GM12878 (cell line): ENCODE measurements at regions not wholly inside any gene's neighbourhood (a gene's known extent, or its start where the extent isn't known, plus 50 kb on each side); places are given as distances from the start of the nearest gene placed in this dataset.

Experiments used
- ATAC-seq: fragments of 200-7000 bp; cut with Tn5 transposase; 3 replicates; pipeline ENCODE4 v1.9.1; 2020; ENCODE audit warnings: mild to moderate bottlenecking, moderate library complexity
- BruUV-seq: library from RNA; stranded (reverse); fragments of 400-500 nt; replicated peaks from 2 replicates; lab custom pipeline; 2021; lab: Mats Ljungman, UMichigan
- CTCF ChIA-PET: fragments of 300-600 bp; sonication (Branson Sonifier 250); formaldehyde crosslinking; extraction: SDS; loops from one replicate; lab custom pipeline; 2021; ENCODE audit warnings: inconsistent platforms; lab: Yijun Ruan, JAX
- POLR2A ChIA-PET: fragments of 350-600 bp; formaldehyde crosslinking; extraction: SDS; loops from one replicate; lab custom pipeline; 2021; ENCODE audit warnings: inconsistent platforms; lab: Charles Lee
- RAD21 ChIA-PET: fragments of 300-600 bp; sonication (Branson Sonifier 250); formaldehyde crosslinking; loops from one replicate; lab custom pipeline; 2023; ENCODE audit warnings: antibody characterized with exemption; ENCODE audit not compliant: unreplicated experiment; lab: Charles Lee
- SMC1A ChIA-PET: fragments of 300-600 bp; sonication (Branson Sonifier 250); formaldehyde crosslinking; loops from one replicate; lab custom pipeline; 2023; ENCODE audit not compliant: unreplicated experiment, uncharacterized antibody; lab: Charles Lee
- DNase-seq: peaks from one replicate; pipeline ENCODE4 v3.0.0-alpha.2; 2011; ENCODE audit warnings: low read depth, low spot score
- FAIRE-seq: peaks from 3 replicates; lab custom pipeline; 2011; peaks lifted over from hg19 to GRCh38; lab: Jason Lieb, UNC
- H2AFZ ChIP-seq: 2 replicates; pipeline ENCODE4 v1.6.0; 2011; ENCODE audit warnings: low read depth, low read length, control low read depth; ENCODE audit not compliant: control insufficient read depth
- H3K27ac ChIP-seq: 2 replicates; pipeline ENCODE4 v1.5.1; 2011; ENCODE audit warnings: control low read depth; ENCODE audit not compliant: control insufficient read depth, insufficient read depth
- H3K27me3 ChIP-seq, 2 experiments: replicated peaks in 1 of 2; 2 replicates each; pipeline versions ENCODE4 v1.6.0 to v1.6.1; 2011; ENCODE audit warnings: low read length in 1 of 2; ENCODE audit not compliant: control insufficient read depth in 2 of 2, insufficient read depth in 2 of 2
- H3K36me3 ChIP-seq, 2 experiments: 2 replicates each; pipeline ENCODE4 v1.5.1; 2011; ENCODE audit warnings: low read length in 1 of 2; ENCODE audit not compliant: control insufficient read depth in 2 of 2, insufficient read depth in 2 of 2
- H3K4me1 ChIP-seq: 2 replicates; pipeline ENCODE4 v1.6.1; 2011; ENCODE audit warnings: mild to moderate bottlenecking, low read length, moderate library complexity, mixed read lengths; ENCODE audit not compliant: control insufficient read depth, insufficient read depth
- H3K4me2 ChIP-seq: 2 replicates; pipeline ENCODE4 v1.6.0; 2011; ENCODE audit warnings: control low read depth; ENCODE audit not compliant: control insufficient read depth, insufficient read depth
- H3K4me3 ChIP-seq: fragments of 200-600 bp; sonication (generic); 2 replicates; pipeline ENCODE4 v1.5.1; 2016
- H3K79me2 ChIP-seq: 2 replicates; pipeline ENCODE4 v1.6.0; 2011; ENCODE audit warnings: low read length; ENCODE audit not compliant: control insufficient read depth, insufficient read depth
- H3K9ac ChIP-seq: 2 replicates; pipeline ENCODE4 v1.8.0; 2011; ENCODE audit warnings: low read length, control low read depth, mixed read lengths; ENCODE audit not compliant: control insufficient read depth, insufficient read depth
- H3K9me3 ChIP-seq: replicated peaks from 3 replicates; pipeline ENCODE4 v1.5.1; 2011; ENCODE audit warnings: mild to moderate bottlenecking, low read length; ENCODE audit not compliant: control insufficient read depth, insufficient read depth
- H4K20me1 ChIP-seq: 2 replicates; pipeline ENCODE4 v1.6.0; 2011; ENCODE audit not compliant: control insufficient read depth, insufficient read depth
- CBX3 ChIP-seq: fragments of 200-600 bp; sonication (generic); IDR thresholded peaks from 2 replicates; pipeline ENCODE4 v1.6.1; 2016; ENCODE audit warnings: low read depth, borderline replicate concordance
- DPF2 ChIP-seq: fragments of 450-650 bp; IDR thresholded peaks from 2 replicates; pipeline ENCODE4 v1.6.1; 2017; ENCODE audit warnings: mild to moderate bottlenecking
- EED ChIP-seq: sonication (generic); IDR thresholded peaks from 2 replicates; pipeline ENCODE4 v1.6.1; 2016; ENCODE audit warnings: antibody characterized with exemption, low read depth
- MYB ChIP-seq: fragments of 150-350 bp; IDR thresholded peaks from 2 replicates; pipeline ENCODE4 v1.6.1; 2014; ENCODE audit warnings: mild to moderate bottlenecking, low read depth, low read length, borderline replicate concordance
- NFYA ChIP-seq: IDR thresholded peaks from 2 replicates; pipeline ENCODE4 v1.6.1; 2011; ENCODE audit warnings: low read depth, mild to moderate bottlenecking, low read length, improper control_type of control experiment, borderline replicate concordance
- RCOR1 ChIP-seq: conservative IDR thresholded peaks from 2 replicates; pipeline ENCODE4 v1.6.1; 2012; ENCODE audit warnings: low read depth, low read length, improper control_type of control experiment
- RELA ChIP-seq: fragments of 450-650 bp; IDR thresholded peaks from 2 replicates; pipeline ENCODE4 v1.8.0; 2014; ENCODE audit warnings: borderline replicate concordance; ENCODE audit not compliant: partially characterized antibody
- SRF ChIP-seq, 2 experiments: IDR thresholded peaks; 2 replicates each; pipeline ENCODE4 v1.6.1; 2011; ENCODE audit warnings: low read depth in 2 of 2, low read length in 2 of 2, mild to moderate bottlenecking in 1 of 2, moderate library complexity in 1 of 2
- SUZ12 ChIP-seq: fragments of 200-600 bp; sonication (generic); IDR thresholded peaks from one replicate; pipeline ENCODE4 v1.6.1; 2018; ENCODE audit warnings: antibody characterized with exemption, mild to moderate bottlenecking; ENCODE audit not compliant: unreplicated experiment
- TCF3 ChIP-seq: IDR thresholded peaks from 2 replicates; pipeline ENCODE4 v1.6.1; 2012; ENCODE audit warnings: low read depth, mild to moderate bottlenecking, low read length, borderline replicate concordance; ENCODE audit not compliant: insufficient read depth
- ZNF207 ChIP-seq: fragments of 450-650 bp; IDR thresholded peaks from 2 replicates; pipeline ENCODE4 v1.6.1; 2014; ENCODE audit warnings: antibody characterized with exemption, mild to moderate bottlenecking, borderline replicate concordance
- ZNF274 ChIP-seq: IDR thresholded peaks from one replicate; pipeline ENCODE4 v1.8.0; 2011; ENCODE audit not compliant: insufficient read length, insufficient read depth
- WGBS: methylation state at CpG from one replicate; pipeline ENCODE4 v1.1.6; 2016; ENCODE audit warnings: low lambda C conversion rate; ENCODE audit not compliant: insufficient replicate concordance, insufficient coverage; ENCODE audit errors: missing lambda C conversion rate; 5-methylcytosine and 5-hydroxymethylcytosine counted together
- in situ Hi-C: fragments of 300-500 bp; cut with MboI; formaldehyde crosslinking; loops from 9 replicates; pipeline ENCODE4 v1.14.3; 2018; ENCODE audit warnings: mixed read lengths
- intact Hi-C: fragments of 100-400 bp; cut with micrococcal nuclease; formaldehyde crosslinking; loops from one replicate; pipeline ENCODE4 v1.14.2; 2022; ENCODE audit not compliant: unreplicated experiment
- TF ChIP-seq, protein P1 (sequence below): IDR thresholded peaks from 2 replicates; pipeline ENCODE4 v1.6.1; 2012; ENCODE audit warnings: low read depth, low read length, improper control_type of control experiment
- TF ChIP-seq, protein P2 (sequence below): fragments of 450-650 bp; IDR thresholded peaks from 2 replicates; pipeline ENCODE4 v1.6.1; 2018; ENCODE audit warnings: borderline replicate concordance, mild to moderate bottlenecking; ENCODE audit not compliant: partially characterized antibody
- TF ChIP-seq, protein P3 (sequence below): fragments of 450-650 bp; IDR thresholded peaks from 2 replicates; pipeline ENCODE4 v1.6.1; 2017; ENCODE audit warnings: mild to moderate bottlenecking, moderate library complexity

DNA sequence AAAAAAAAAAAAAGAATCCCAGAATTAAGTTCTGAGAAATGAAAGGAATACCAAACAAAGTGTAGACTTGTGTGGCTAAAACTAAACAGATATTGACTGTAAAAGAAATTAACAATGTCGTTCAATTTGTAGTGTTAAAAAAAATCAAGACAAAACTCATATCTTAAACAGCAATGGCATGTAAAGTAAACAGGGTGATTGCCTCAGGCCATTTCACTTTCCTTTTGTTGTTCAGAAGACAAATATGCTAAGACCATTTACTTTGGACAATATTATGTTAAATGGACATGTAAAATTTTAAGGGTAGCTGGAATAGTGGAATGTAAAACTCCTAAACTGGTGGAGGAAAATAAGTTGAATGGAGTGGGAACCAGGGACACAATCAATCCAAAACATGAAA lies 139.1 kb downstream of the RTP4 start:
- 0% methylated on average over 1 of the region's 1 CpG for WGBS
- H3K36me3 ChIP-seq: no peaks in the 10 kb centered on the region
- CTCF ChIA-PET: interaction anchor here (1.2 kb wide), 1 partner anchor 188 kb away, joined by 3 read pairs; no protein-coding TSS in a partner anchor
- H3K27me3 ChIP-seq: peaks cover 0 to 3% of the 10 kb centered on the region in 2 experiments; a peak in 2 of 4 replicates
- H3K27ac ChIP-seq: no peak overlapping the region
- FAIRE-seq (no peak), ATAC-seq (no peak), DNase-seq (no peak)
- H3K9me3 ChIP-seq: no peaks in the 10 kb centered on the region
- H4K20me1 ChIP-seq: no peaks in the 10 kb centered on the region
- no peak overlapping the region for H3K4me2 ChIP-seq
- no peaks in the 10 kb centered on the region for H3K4me1 ChIP-seq
- H3K79me2 ChIP-seq: no peaks in the 10 kb centered on the region
- in situ Hi-C loops: no loop called here
- no peak overlapping the region for H3K4me3 ChIP-seq
- BruUV-seq: no TSS peak
- intact Hi-C loops: no loop called here
- no peak overlapping the region for H3K9ac ChIP-seq
- RAD21 ChIA-PET: no interaction called here
- POLR2A ChIA-PET: no interaction called here
- SMC1A ChIA-PET: no interaction called here
- H2AFZ ChIP-seq: no peak overlapping the region
- TF ChIP-seq, protein P1, sequence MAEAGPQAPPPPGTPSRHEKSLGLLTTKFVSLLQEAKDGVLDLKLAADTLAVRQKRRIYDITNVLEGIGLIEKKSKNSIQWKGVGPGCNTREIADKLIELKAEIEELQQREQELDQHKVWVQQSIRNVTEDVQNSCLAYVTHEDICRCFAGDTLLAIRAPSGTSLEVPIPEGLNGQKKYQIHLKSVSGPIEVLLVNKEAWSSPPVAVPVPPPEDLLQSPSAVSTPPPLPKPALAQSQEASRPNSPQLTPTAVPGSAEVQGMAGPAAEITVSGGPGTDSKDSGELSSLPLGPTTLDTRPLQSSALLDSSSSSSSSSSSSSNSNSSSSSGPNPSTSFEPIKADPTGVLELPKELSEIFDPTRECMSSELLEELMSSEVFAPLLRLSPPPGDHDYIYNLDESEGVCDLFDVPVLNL: no peak
- TF ChIP-seq, protein P2, sequence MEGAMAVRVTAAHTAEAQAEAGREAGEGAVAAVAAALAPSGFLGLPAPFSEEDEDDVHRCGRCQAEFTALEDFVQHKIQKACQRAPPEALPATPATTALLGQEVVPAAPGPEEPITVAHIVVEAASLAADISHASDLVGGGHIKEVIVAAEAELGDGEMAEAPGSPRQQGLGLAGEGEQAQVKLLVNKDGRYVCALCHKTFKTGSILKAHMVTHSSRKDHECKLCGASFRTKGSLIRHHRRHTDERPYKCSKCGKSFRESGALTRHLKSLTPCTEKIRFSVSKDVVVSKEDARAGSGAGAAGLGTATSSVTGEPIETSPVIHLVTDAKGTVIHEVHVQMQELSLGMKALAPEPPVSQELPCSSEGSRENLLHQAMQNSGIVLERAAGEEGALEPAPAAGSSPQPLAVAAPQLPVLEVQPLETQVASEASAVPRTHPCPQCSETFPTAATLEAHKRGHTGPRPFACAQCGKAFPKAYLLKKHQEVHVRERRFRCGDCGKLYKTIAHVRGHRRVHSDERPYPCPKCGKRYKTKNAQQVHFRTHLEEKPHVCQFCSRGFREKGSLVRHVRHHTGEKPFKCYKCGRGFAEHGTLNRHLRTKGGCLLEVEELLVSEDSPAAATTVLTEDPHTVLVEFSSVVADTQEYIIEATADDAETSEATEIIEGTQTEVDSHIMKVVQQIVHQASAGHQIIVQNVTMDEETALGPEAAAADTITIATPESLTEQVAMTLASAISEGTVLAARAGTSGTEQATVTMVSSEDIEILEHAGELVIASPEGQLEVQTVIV: no peak
- TF ChIP-seq TCF3 (no peak), EED (no peak), CBX3 (no peak), RELA (no peak), MYB (no peak), ZNF207 (no peak), ZNF274 (no peak), DPF2 (no peak), NFYA (no peak), SRF (IDR thresholded peaks at IDR 0.05; ENCODE audit: low read depth in 2 of 2, low read length in 2 of 2) (no peak), SUZ12 (no peak), RCOR1 (no peak)
- TF ChIP-seq, protein P3, sequence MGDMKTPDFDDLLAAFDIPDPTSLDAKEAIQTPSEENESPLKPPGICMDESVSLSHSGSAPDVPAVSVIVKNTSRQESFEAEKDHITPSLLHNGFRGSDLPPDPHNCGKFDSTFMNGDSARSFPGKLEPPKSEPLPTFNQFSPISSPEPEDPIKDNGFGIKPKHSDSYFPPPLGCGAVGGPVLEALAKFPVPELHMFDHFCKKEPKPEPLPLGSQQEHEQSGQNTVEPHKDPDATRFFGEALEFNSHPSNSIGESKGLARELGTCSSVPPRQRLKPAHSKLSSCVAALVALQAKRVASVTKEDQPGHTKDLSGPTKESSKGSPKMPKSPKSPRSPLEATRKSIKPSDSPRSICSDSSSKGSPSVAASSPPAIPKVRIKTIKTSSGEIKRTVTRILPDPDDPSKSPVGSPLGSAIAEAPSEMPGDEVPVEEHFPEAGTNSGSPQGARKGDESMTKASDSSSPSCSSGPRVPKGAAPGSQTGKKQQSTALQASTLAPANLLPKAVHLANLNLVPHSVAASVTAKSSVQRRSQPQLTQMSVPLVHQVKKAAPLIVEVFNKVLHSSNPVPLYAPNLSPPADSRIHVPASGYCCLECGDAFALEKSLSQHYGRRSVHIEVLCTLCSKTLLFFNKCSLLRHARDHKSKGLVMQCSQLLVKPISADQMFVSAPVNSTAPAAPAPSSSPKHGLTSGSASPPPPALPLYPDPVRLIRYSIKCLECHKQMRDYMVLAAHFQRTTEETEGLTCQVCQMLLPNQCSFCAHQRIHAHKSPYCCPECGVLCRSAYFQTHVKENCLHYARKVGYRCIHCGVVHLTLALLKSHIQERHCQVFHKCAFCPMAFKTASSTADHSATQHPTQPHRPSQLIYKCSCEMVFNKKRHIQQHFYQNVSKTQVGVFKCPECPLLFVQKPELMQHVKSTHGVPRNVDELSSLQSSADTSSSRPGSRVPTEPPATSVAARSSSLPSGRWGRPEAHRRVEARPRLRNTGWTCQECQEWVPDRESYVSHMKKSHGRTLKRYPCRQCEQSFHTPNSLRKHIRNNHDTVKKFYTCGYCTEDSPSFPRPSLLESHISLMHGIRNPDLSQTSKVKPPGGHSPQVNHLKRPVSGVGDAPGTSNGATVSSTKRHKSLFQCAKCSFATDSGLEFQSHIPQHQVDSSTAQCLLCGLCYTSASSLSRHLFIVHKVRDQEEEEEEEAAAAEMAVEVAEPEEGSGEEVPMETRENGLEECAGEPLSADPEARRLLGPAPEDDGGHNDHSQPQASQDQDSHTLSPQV: no peak
